Fibroblast of lung (primary cell): ENCODE measurements at regions not wholly inside any gene's neighbourhood (a gene's known extent, or its start where the extent isn't known, plus 50 kb on each side); places are given as distances from the start of the nearest gene placed in this dataset.

ENCODE experiments used
- CTCF ChIP-seq, 2 donors: IDR thresholded peaks in 1 of 2; conservative IDR thresholded peaks in 1 of 2; 1 replicate in 1 of 2; 2 replicates in 1 of 2; pipeline ENCODE4 v1.5.1; 2011 to 2012; ENCODE audit warnings: low read length in 2 of 2, control low read depth in 1 of 2, inconsistent platforms in 1 of 2, low read depth in 1 of 2, mild to moderate bottlenecking in 1 of 2
- EZH2 ChIP-seq: IDR thresholded peaks from 2 replicates; pipeline ENCODE4 v1.5.1; 2012; ENCODE audit warnings: low read length, control low read depth, mild to moderate bottlenecking; ENCODE audit errors: missing control alignments

DNA sequence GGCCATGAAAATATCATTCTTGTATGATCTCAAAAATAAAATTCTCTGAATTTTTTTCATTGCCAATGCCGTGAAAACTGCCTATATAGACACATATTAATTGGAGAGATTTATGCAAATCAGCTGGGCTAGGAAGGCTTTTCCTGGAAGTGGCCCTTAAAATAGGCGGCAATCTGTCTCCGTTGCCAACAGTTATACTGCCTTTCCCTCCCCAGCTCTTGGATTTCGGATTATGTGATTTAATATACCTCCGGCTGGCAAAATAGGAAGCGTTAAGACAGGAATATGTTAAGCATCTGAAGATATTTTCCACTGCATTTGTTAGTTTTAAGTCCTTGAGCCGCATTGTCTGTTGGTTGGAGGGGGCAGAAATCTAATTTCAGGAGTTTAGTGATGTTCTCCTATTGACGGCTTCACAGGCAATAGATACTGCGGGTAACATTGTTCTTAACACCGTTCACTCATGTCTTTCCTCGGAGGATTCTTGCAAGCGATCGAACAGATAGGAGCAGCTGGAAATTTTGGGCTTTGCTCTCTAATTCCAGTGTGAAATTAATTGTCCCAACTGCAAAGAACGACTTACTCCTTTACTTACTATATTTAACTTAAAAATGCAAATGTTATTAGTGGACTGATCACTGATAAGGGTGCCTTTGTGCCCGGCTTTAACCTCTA, 113.3 kb downstream of the LINC00237 start:
- TF ChIP-seq CTCF (conservative IDR thresholded peaks at IDR 0.05 in 1 of 2, IDR thresholded peaks at IDR 0.05 in 1 of 2; ENCODE audit: low read depth in 1 of 2, low read length in 2 of 2): no peak
- TF ChIP-seq EZH2: no peak
